ENCODE measurements at regions not wholly inside any gene's neighbourhood (a gene's known extent, or its start where the extent isn't known, plus 50 kb on each side); places are given as distances from the start of the nearest gene placed in this dataset.

DNA sequence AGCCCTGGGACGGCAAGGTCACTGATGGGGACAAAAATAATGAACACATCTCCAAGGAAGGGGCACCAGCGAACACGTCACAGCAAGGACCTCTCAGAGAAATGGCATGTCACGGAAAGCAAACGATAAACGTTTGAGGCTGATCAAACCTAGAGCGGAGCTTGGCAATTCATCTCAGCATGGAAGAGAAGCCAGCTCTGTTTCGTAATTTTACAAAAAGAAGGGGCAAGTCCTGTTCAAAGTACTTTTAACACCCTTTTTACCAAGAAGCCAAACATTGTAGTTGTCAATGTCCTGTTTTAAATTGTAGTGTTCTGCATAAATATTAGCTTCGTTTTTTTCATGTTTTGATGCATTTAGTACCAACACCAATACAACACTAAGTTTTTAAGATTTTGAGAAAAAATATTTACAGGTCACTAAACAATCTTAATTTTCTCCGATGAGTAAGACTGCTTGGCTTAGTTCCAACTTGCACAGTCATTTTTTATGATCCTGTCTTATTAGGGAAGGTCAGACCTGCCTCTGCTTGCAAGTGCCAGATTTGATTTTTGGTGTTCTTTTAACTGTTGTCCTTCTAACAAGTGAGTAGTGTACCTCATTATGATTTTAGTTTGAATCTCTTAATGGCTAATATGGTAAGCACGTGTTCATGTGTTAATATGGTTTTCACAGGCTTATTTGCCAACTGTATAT is 818.5 kb upstream of the SALL3 start:
- no peak for TF ChIP-seq CTCF (IDR thresholded peaks at IDR 0.05 in 8 of 11, conservative IDR thresholded peaks at IDR 0.05 in 3 of 11)
- no peak for TF ChIP-seq POLR2A (IDR thresholded peaks at IDR 0.05)
- no peak for TF ChIP-seq POLR2AphosphoS5 (IDR thresholded peaks at IDR 0.05)

Measured in spleen (tissue), 7 donors.